ENCODE measurements at regions not wholly inside any gene's neighbourhood (a gene's known extent, or its start where the extent isn't known, plus 50 kb on each side); places are given as distances from the start of the nearest gene placed in this dataset.

- no peak for TF ChIP-seq CTCF (conservative IDR thresholded peaks at IDR 0.05)
- H3K4me3 Mint-ChIP-seq: no peak overlapping the region
- no peaks in the 10 kb centered on the region for H3K4me1 Mint-ChIP-seq
- peaks cover 5% of the 10 kb centered on the region for H3K9me3 Mint-ChIP-seq
- H3K27me3 Mint-ChIP-seq (ENCODE audit: low read depth): no peaks in the 10 kb centered on the region
- no peak for DNase-seq (ENCODE audit: low read depth, low spot score)
- no peak overlapping the region for H3K27ac Mint-ChIP-seq (ENCODE audit: unreplicated experiment)
- peaks cover 2% of the 10 kb centered on the region for H3K36me3 Mint-ChIP-seq (ENCODE audit: low read depth)
Measured at GRCh38 chr3:30253832-30254231, 352.6 kb upstream of the TGFBR2 start.

- H3K4me3 Mint-ChIP-seq: no peak overlapping the region
- no peak for DNase-seq (ENCODE audit: low read depth, low spot score)
- H3K4me1 Mint-ChIP-seq: no peaks in the 10 kb centered on the region
- H3K36me3 Mint-ChIP-seq (ENCODE audit: low read depth): peaks cover 2% of the 10 kb centered on the region
- no peak for TF ChIP-seq CTCF (conservative IDR thresholded peaks at IDR 0.05)
- no peak overlapping the region for H3K27ac Mint-ChIP-seq (ENCODE audit: unreplicated experiment)
- H3K27me3 Mint-ChIP-seq (ENCODE audit: low read depth): no peaks in the 10 kb centered on the region
- H3K9me3 Mint-ChIP-seq: peaks cover 5% of the 10 kb centered on the region
Measured at GRCh38 chr3:30256474-30256873, 349.9 kb upstream of the TGFBR2 start.

GRCh38 chr3:30258426-30259392, 347.7 kb upstream of the TGFBR2 start:
- Mint-ChIP-seq H3K27ac (ENCODE audit: unreplicated experiment) (no peak overlapping the region), H3K27me3 (ENCODE audit: low read depth) (no peaks in the 10 kb centered on the region), H3K9me3 (no peaks in the 10 kb centered on the region), H3K36me3 (ENCODE audit: low read depth) (peaks cover 3% of the 10 kb centered on the region), H3K4me1 (peaks cover 5% of the 10 kb centered on the region), H3K4me3 (no peak overlapping the region)
- no peak for TF ChIP-seq CTCF (conservative IDR thresholded peaks at IDR 0.05)
- no peak for DNase-seq (ENCODE audit: low read depth, low spot score)

- no peak for TF ChIP-seq CTCF (conservative IDR thresholded peaks at IDR 0.05)
- Mint-ChIP-seq H3K9me3 (no peaks in the 10 kb centered on the region), H3K36me3 (ENCODE audit: low read depth) (peaks cover 7% of the 10 kb centered on the region), H3K27me3 (ENCODE audit: low read depth) (no peaks in the 10 kb centered on the region), H3K27ac (ENCODE audit: unreplicated experiment) (no peak overlapping the region), H3K4me3 (no peak overlapping the region), H3K4me1 (peaks cover 5% of the 10 kb centered on the region)
- no peak for DNase-seq (ENCODE audit: low read depth, low spot score)
Measured at GRCh38 chr3:30259730-30260129, 346.7 kb upstream of the TGFBR2 start.

- Mint-ChIP-seq H3K27me3 (ENCODE audit: low read depth) (no peaks in the 10 kb centered on the region), H3K27ac (ENCODE audit: unreplicated experiment) (no peak overlapping the region), H3K4me1 (peaks cover 5% of the 10 kb centered on the region), H3K9me3 (peaks cover 5% of the 10 kb centered on the region), H3K4me3 (no peak overlapping the region), H3K36me3 (ENCODE audit: low read depth) (peaks cover 7% of the 10 kb centered on the region)
- DNase-seq (ENCODE audit: low read depth, low spot score): no peak
- no peak for TF ChIP-seq CTCF (conservative IDR thresholded peaks at IDR 0.05)
Measured at GRCh38 chr3:30260762-30261161, 345.6 kb upstream of the TGFBR2 start.
